SK-N-SH (cell line): ENCODE measurements at regions not wholly inside any gene's neighbourhood (a gene's known extent, or its start where the extent isn't known, plus 50 kb on each side); places are given as distances from the start of the nearest gene placed in this dataset.

Experiments used
- CTCF ChIA-PET: fragments of 300-600, 350-600 bp; formaldehyde crosslinking; extraction: SDS; loops from one replicate; lab custom pipeline; 2021; lab: Yijun Ruan, JAX
- POLR2A ChIA-PET: fragments of 350-600 bp; sonication (Branson Sonifier 250); formaldehyde crosslinking; extraction: SDS; loops from one replicate; lab custom pipeline; 2020; ENCODE audit warnings: antibody characterized with exemption, inconsistent platforms; lab: Yijun Ruan, JAX
- DNase-seq: peaks from one replicate; pipeline ENCODE4 v3.0.0; 2012
- H2AFZ ChIP-seq: fragments of 200-600 bp; sonication (generic); 2 replicates; pipeline ENCODE4 v1.8.1; 2016; ENCODE audit warnings: antibody characterized with exemption, mild to moderate bottlenecking, low read depth
- H3F3A ChIP-seq: fragments of 200-600 bp; sonication (generic); replicated peaks from 2 replicates; pipeline ENCODE3; 2016; ENCODE audit warnings: antibody characterized with exemption, mild to moderate bottlenecking; ENCODE audit not compliant: insufficient read depth
- H3K27ac ChIP-seq, 2 experiments: fragments of 200-500 bp in 1 of 2; fragments of 200-600 bp in 1 of 2; sonication (Bioruptor generic) in 1 of 2; sonication (generic), shearing (Covaris generic) in 1 of 2; 2 replicates each; pipeline versions ENCODE4 v1.5.1 to v1.6.1; 2014 to 2016; ENCODE audit warnings: low read depth in 2 of 2, inconsistent platforms in 1 of 2, low read length in 1 of 2, mild to moderate bottlenecking in 1 of 2, mixed read lengths in 1 of 2
- H3K27me3 ChIP-seq: fragments of 200-600 bp; sonication (generic), shearing (Covaris generic); 2 replicates; pipeline ENCODE4 v1.6.1; 2016; ENCODE audit warnings: mixed run types; ENCODE audit not compliant: insufficient read depth
- H3K36me3 ChIP-seq, 2 experiments: fragments of 200-500 bp in 1 of 2; fragments of 200-600 bp in 1 of 2; sonication (Bioruptor generic) in 1 of 2; sonication (generic) in 1 of 2; replicated peaks in 1 of 2; 2 replicates each; pipeline versions ENCODE3 to v1.5.1; 2014 to 2016; ENCODE audit warnings: low read length in 1 of 2, mild to moderate bottlenecking in 1 of 2; ENCODE audit not compliant: insufficient read depth in 2 of 2, control insufficient read depth in 1 of 2
- H3K4me1 ChIP-seq, 2 experiments: fragments of 200-500 bp in 1 of 2; fragments of 200-600 bp in 1 of 2; sonication (Bioruptor generic) in 1 of 2; sonication (generic), shearing (Covaris generic) in 1 of 2; 2 replicates each; pipeline versions ENCODE4 v1.5.1 to v1.6.1; 2014 to 2016; ENCODE audit warnings: low read depth in 1 of 2, low read length in 1 of 2, mixed run types in 1 of 2; ENCODE audit not compliant: insufficient read depth in 2 of 2, control insufficient read depth in 1 of 2
- H3K4me2 ChIP-seq: fragments of 200-600 bp; sonication (generic), shearing (Covaris generic); 2 replicates; pipeline ENCODE4 v1.6.1; 2017; ENCODE audit warnings: mixed run types
- H3K4me3 ChIP-seq, 2 experiments: fragments of 200-500 bp in 1 of 2; fragments of 200-600 bp in 1 of 2; sonication (Bioruptor generic) in 1 of 2; sonication (generic), shearing (Covaris generic) in 1 of 2; 2 replicates each; pipeline versions ENCODE4 v1.5.1 to v1.8.1; 2014 to 2016; ENCODE audit warnings: low read depth in 2 of 2, inconsistent platforms in 1 of 2, low read length in 1 of 2, mild to moderate bottlenecking in 1 of 2, mixed read lengths in 1 of 2, moderate library complexity in 1 of 2
- H3K79me2 ChIP-seq: fragments of 200-600 bp; sonication (generic); 2 replicates; pipeline ENCODE4 v1.8.1; 2017; ENCODE audit warnings: mild to moderate bottlenecking; ENCODE audit not compliant: insufficient read depth
- H3K9ac ChIP-seq: fragments of 200-600 bp; sonication (generic); 2 replicates; pipeline ENCODE4 v1.6.1; 2017; ENCODE audit warnings: mixed run types
- H3K9me2 ChIP-seq: fragments of 200-600 bp; sonication (generic); 2 replicates; pipeline ENCODE4 v1.6.1; 2017; ENCODE audit warnings: mixed run types
- H3K9me3 ChIP-seq: fragments of 200-600 bp; sonication (generic); 2 replicates; pipeline ENCODE4 v1.6.1; 2017; ENCODE audit warnings: mixed run types, mild to moderate bottlenecking, moderate library complexity
- H4K20me1 ChIP-seq: fragments of 200-600 bp; sonication (generic); 2 replicates; pipeline ENCODE4 v1.6.1; 2017; ENCODE audit warnings: mild to moderate bottlenecking, mixed run types; ENCODE audit not compliant: insufficient read depth
- EP300 ChIP-seq, 2 experiments: IDR thresholded peaks; 2 replicates each; pipeline versions ENCODE4 v1.4.0 to v1.6.1; 2012; ENCODE audit warnings: borderline replicate concordance in 1 of 2, low read depth in 1 of 2, low read length in 1 of 2
- FOXJ3 ChIP-seq: sonication (generic); formaldehyde crosslinking; IDR thresholded peaks from 2 replicates; pipeline ENCODE4 v1.5.1; 2020; ENCODE audit warnings: mild to moderate bottlenecking, missing genetic modification reagents
- GABPA ChIP-seq: IDR thresholded peaks from 2 replicates; pipeline ENCODE4 v1.4.0; 2012; ENCODE audit warnings: low read depth, mild to moderate bottlenecking
- GATA2 ChIP-seq: sonication (generic); formaldehyde crosslinking; IDR thresholded peaks from 2 replicates; pipeline ENCODE4 v1.5.0; 2020; ENCODE audit warnings: mild to moderate bottlenecking, missing genetic modification reagents
- MEF2A ChIP-seq: IDR thresholded peaks from 2 replicates; pipeline ENCODE4 v1.4.0; 2012; ENCODE audit warnings: low read depth, borderline replicate concordance
- NRF1 ChIP-seq: IDR thresholded peaks from 2 replicates; pipeline ENCODE4 v1.6.1; 2012; ENCODE audit warnings: low read depth, mild to moderate bottlenecking, low read length
- RCOR1 ChIP-seq: fragments of 150-350 bp; IDR thresholded peaks from 2 replicates; pipeline ENCODE4 v1.6.1; 2017; ENCODE audit warnings: antibody characterized with exemption, low read length
- RXRA ChIP-seq: IDR thresholded peaks from 2 replicates; pipeline ENCODE4 v1.4.0; 2012; ENCODE audit warnings: low read depth, mild to moderate bottlenecking, borderline replicate concordance
- SMC3 ChIP-seq: IDR thresholded peaks from 2 replicates; pipeline ENCODE4 v1.6.1; 2012; ENCODE audit warnings: low read depth, low read length, improper control_type of control experiment
- TAF1 ChIP-seq: IDR thresholded peaks from 2 replicates; pipeline ENCODE4 v1.6.1; 2012; ENCODE audit warnings: low read depth, mild to moderate bottlenecking, low read length, moderate library complexity, borderline replicate concordance
- WGBS: methylation state at CpG from one replicate; pipeline ENCODE4 v1.1.6; 2017; ENCODE audit warnings: low lambda C conversion rate; 5-methylcytosine and 5-hydroxymethylcytosine counted together
- TF ChIP-seq, protein P1 (sequence below): IDR thresholded peaks from 2 replicates; pipeline ENCODE4 v1.6.1; 2012; ENCODE audit warnings: mild to moderate bottlenecking, low read depth, low read length, moderate library complexity
- TF ChIP-seq, protein P2 (sequence below): IDR thresholded peaks from 2 replicates; pipeline ENCODE4 v1.4.0; 2012; ENCODE audit warnings: low read depth, borderline replicate concordance
- TF ChIP-seq, protein P3 (sequence below): fragments of 150-350 bp; IDR thresholded peaks from 2 replicates; pipeline ENCODE4 v1.6.1; 2016; ENCODE audit warnings: mild to moderate bottlenecking, low read depth, low read length

DNA sequence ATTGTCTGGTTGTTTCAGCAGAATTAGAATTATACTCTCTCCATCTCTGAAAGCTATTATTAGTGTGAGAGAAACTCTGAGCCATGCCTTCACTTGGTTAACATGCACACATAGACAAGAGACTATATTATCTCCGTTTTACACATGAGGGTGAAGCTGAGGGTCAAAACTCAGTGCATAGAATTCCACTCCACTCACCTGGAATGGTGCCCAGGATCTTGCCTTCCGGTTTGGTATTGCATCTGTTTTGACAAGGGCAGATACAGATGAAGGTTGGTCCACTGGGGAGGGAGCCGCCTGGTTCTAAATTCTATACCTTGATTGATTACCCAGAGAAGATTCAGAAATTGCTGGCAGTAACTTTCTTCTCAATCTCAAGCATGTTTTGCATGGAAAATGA lies 149.5 kb upstream of the PELI2 start:
- H3K4me2 ChIP-seq, result no peak overlapping the region
- no peaks in the 10 kb centered on the region for H3K9me2 ChIP-seq
- no peak for DNase-seq
- no peak overlapping the region for H3K4me3 ChIP-seq
- no peak overlapping the region for H2AFZ ChIP-seq
- no peak overlapping the region for H3K9ac ChIP-seq
- TF ChIP-seq, protein P1, sequence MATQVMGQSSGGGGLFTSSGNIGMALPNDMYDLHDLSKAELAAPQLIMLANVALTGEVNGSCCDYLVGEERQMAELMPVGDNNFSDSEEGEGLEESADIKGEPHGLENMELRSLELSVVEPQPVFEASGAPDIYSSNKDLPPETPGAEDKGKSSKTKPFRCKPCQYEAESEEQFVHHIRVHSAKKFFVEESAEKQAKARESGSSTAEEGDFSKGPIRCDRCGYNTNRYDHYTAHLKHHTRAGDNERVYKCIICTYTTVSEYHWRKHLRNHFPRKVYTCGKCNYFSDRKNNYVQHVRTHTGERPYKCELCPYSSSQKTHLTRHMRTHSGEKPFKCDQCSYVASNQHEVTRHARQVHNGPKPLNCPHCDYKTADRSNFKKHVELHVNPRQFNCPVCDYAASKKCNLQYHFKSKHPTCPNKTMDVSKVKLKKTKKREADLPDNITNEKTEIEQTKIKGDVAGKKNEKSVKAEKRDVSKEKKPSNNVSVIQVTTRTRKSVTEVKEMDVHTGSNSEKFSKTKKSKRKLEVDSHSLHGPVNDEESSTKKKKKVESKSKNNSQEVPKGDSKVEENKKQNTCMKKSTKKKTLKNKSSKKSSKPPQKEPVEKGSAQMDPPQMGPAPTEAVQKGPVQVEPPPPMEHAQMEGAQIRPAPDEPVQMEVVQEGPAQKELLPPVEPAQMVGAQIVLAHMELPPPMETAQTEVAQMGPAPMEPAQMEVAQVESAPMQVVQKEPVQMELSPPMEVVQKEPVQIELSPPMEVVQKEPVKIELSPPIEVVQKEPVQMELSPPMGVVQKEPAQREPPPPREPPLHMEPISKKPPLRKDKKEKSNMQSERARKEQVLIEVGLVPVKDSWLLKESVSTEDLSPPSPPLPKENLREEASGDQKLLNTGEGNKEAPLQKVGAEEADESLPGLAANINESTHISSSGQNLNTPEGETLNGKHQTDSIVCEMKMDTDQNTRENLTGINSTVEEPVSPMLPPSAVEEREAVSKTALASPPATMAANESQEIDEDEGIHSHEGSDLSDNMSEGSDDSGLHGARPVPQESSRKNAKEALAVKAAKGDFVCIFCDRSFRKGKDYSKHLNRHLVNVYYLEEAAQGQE, result no peak
- TF ChIP-seq GABPA (no peak), FOXJ3 (CRISPR knock-in tag) (no peak), EP300 (IDR thresholded peaks at IDR 0.05; ENCODE audit: borderline replicate concordance in 1 of 2, low read depth in 1 of 2, low read length in 1 of 2) (no peak), SMC3 (no peak), NRF1 (no peak), RCOR1 (no peak), MEF2A (no peak), RXRA (no peak), GATA2 (CRISPR knock-in tag) (no peak), TAF1 (no peak)
- TF ChIP-seq, protein P2, sequence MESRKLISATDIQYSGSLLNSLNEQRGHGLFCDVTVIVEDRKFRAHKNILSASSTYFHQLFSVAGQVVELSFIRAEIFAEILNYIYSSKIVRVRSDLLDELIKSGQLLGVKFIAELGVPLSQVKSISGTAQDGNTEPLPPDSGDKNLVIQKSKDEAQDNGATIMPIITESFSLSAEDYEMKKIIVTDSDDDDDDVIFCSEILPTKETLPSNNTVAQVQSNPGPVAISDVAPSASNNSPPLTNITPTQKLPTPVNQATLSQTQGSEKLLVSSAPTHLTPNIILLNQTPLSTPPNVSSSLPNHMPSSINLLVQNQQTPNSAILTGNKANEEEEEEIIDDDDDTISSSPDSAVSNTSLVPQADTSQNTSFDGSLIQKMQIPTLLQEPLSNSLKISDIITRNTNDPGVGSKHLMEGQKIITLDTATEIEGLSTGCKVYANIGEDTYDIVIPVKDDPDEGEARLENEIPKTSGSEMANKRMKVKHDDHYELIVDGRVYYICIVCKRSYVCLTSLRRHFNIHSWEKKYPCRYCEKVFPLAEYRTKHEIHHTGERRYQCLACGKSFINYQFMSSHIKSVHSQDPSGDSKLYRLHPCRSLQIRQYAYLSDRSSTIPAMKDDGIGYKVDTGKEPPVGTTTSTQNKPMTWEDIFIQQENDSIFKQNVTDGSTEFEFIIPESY, result no peak
- TF ChIP-seq, protein P3, sequence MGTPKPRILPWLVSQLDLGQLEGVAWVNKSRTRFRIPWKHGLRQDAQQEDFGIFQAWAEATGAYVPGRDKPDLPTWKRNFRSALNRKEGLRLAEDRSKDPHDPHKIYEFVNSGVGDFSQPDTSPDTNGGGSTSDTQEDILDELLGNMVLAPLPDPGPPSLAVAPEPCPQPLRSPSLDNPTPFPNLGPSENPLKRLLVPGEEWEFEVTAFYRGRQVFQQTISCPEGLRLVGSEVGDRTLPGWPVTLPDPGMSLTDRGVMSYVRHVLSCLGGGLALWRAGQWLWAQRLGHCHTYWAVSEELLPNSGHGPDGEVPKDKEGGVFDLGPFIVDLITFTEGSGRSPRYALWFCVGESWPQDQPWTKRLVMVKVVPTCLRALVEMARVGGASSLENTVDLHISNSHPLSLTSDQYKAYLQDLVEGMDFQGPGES, result no peak
- WGBS, result 4% methylated on average over 3 of the region's 3 CpGs
- no peaks in the 10 kb centered on the region for H3K4me1 ChIP-seq
- peaks cover 22% of the 10 kb centered on the region; the same call in 1 of the 2 replicates for H3K27me3 ChIP-seq
- H4K20me1 ChIP-seq, result no peaks in the 10 kb centered on the region
- H3K27ac ChIP-seq, result no peak overlapping the region
- POLR2A ChIA-PET, result no interaction called here
- no peaks in the 10 kb centered on the region for H3K9me3 ChIP-seq
- H3K79me2 ChIP-seq, result no peaks in the 10 kb centered on the region
- H3K36me3 ChIP-seq, result no peaks in the 10 kb centered on the region
- CTCF ChIA-PET, result no interaction called here
- H3F3A ChIP-seq, result no peaks in the 10 kb centered on the region
